Heart left ventricle (tissue), 16 donors: ENCODE measurements at regions not wholly inside any gene's neighbourhood (a gene's known extent, or its start where the extent isn't known, plus 50 kb on each side); places are given as distances from the start of the nearest gene placed in this dataset.
"Not testable (repeated sequence)": the region's sequence is repeated elsewhere in the genome, so short reads cannot be mapped to it uniquely, and the experiment has no call there.

Source experiments
- ATAC-seq, 4 donors: fragments of 200-7000 bp; cut with Tn5 transposase; one replicate each; pipeline ENCODE4 v1.9.1; 2020 to 2022; ENCODE audit warnings: moderate library complexity in 4 of 4, mild to moderate bottlenecking in 3 of 4, moderate number of reproducible peaks in 1 of 4
- DNase-seq, 5 donors: peaks; one replicate each; pipeline ENCODE4 v3.0.0-alpha.2; 2020
- H3K27ac ChIP-seq, 12 donors: fragments of 200-600 bp; sonication (generic) in 4 of 12; one replicate each; pipeline versions ENCODE4 v1.5.0 to v1.8.0; 2016 to 2022; ENCODE audit warnings: mild to moderate bottlenecking in 2 of 12
- H3K27me3 ChIP-seq, 9 donors: fragments of 200-600 bp; sonication (generic) in 2 of 9; one replicate each; pipeline versions ENCODE4 v1.5.1 to v1.8.0; 2016 to 2022; ENCODE audit warnings: mild to moderate bottlenecking in 3 of 9
- H3K36me3 ChIP-seq, 9 donors: fragments of 200-600 bp; sonication (generic) in 2 of 9; one replicate each; pipeline versions ENCODE4 v1.5.0 to v1.8.0; 2018 to 2022; ENCODE audit warnings: mild to moderate bottlenecking in 2 of 9
- H3K4me1 ChIP-seq, 12 donors: fragments of 200-600 bp; sonication (generic) in 4 of 12; one replicate each; pipeline versions ENCODE4 v1.5.0 to v1.8.0; 2016 to 2022; ENCODE audit warnings: mild to moderate bottlenecking in 3 of 12
- H3K4me3 ChIP-seq, 12 donors: fragments of 200-600 bp; sonication (generic) in 4 of 12; one replicate each; pipeline versions ENCODE4 v1.5.0 to v1.8.0; 2017 to 2022; ENCODE audit warnings: mild to moderate bottlenecking in 9 of 12, moderate library complexity in 4 of 12
- H3K9me3 ChIP-seq, 12 donors: fragments of 200-600 bp; sonication (generic) in 4 of 12; one replicate each; pipeline versions ENCODE4 v1.5.0 to v1.8.0; 2016 to 2022; ENCODE audit warnings: mild to moderate bottlenecking in 1 of 12
- CTCF ChIP-seq, 12 donors: fragments of 200-600 bp; sonication (generic) in 4 of 12; IDR thresholded peaks; one replicate each; pipeline versions ENCODE4 v1.5.0 to v1.8.0; 2018 to 2022; ENCODE audit warnings: antibody characterized with exemption in 12 of 12, mild to moderate bottlenecking in 5 of 12
- POLR2A ChIP-seq, 2 donors: fragments of 450-650 bp; IDR thresholded peaks; one replicate each; pipeline ENCODE4 v1.6.1; 2017; ENCODE audit warnings: antibody characterized with exemption in 2 of 2, mild to moderate bottlenecking in 2 of 2, moderate library complexity in 2 of 2
- WGBS, 4 donors: extraction: QIAGEN DNeasy Blood & Tissue Kit in 2 of 4; methylation state at CpG; one replicate each; pipeline versions ENCODE4 v1.1.5 to v1.1.7; 2013 to 2018; 5-methylcytosine and 5-hydroxymethylcytosine counted together
- intact Hi-C, 10 donors: fragments of 100-400 bp; cut with DNase I; formaldehyde crosslinking; loops; one replicate each; pipeline versions ENCODE4 v1.11.1 to v1.14.2; 2022
- donor health status: ischemic (EF 13 %, LVEDD 7.1; RV severe dilation, severe dysfunction).
- donor health status: healthy with polysubstance abuse.
- donor health status: DM: no; HTN: yes; CAD: no.
- donor health status: DM: no; HTN: no; CAD: no.
- donor health status: ischemic (EF 25% LVEDD 6.9; RV normal size, moderate dysfunction).
- donor health status: ischemic (EF 25% LVEDD 5.7; RV mildly dilated, moderate dysfunction).
- donor health status: healthy.
- donor health status: DM: yes; HTN: yes; CAD: no.
- donor health status: ischemic (EF 35%, LVEDD 5.7; RV mildly dilated, moderate dysfunction).
- donor health status: nonischemic (EF 11% LVEDD 7.7; RV severe dilation, severe dysfunction).
- donor health status: DM: yes; HTN: yes; CAD: no.
- donor health status: PGD.
- donor health status: ischemic (EF 29% LVEDD 5.4; RV normal size, mild dysfunction).
- donor health status: nonischemic (EF 23%, LVEDD 6.1; RV moderate dilation, normal function).

- DNase-seq, result no peak
- 73 to 81% (median 80%) methylated on average over 1 of the region's 1 CpG for WGBS, 4 donors
- Histone ChIP-seq H3K36me3 (no peaks in the 10 kb centered on the region), H3K9me3 (no peaks in the 10 kb centered on the region), H3K27me3 (no peaks in the 10 kb centered on the region), H3K4me1 (no peaks in the 10 kb centered on the region), H3K27ac (no peak overlapping the region), H3K4me3 (no peak overlapping the region)
- no peak for ATAC-seq
- intact Hi-C loops, result no loop called here
- TF ChIP-seq CTCF (IDR thresholded peaks at IDR 0.05) (no peak), POLR2A (IDR thresholded peaks at IDR 0.05) (no peak)
Observed at GRCh38 chr11:57942808-57943207, 80.9 kb upstream of the OR9Q1 start.

- H3K4me3 ChIP-seq, H3K9me3 ChIP-seq, DNase-seq, H3K36me3 ChIP-seq, ATAC-seq, H3K4me1 ChIP-seq, H3K27me3 ChIP-seq, H3K27ac ChIP-seq, intact Hi-C loops: not testable (repeated sequence)
- 91 to 99% (median 93%) methylated on average over 12 to 28 of the region's 28 CpGs; no CpG with 5 or more reads in 1 of the 4 donors for WGBS, 4 donors
Observed at GRCh38 chr11:57943766-57944165, 79.9 kb upstream of the OR9Q1 start.

- TF ChIP-seq CTCF (IDR thresholded peaks at IDR 0.05) (no peak), POLR2A (IDR thresholded peaks at IDR 0.05) (no peak)
- Histone ChIP-seq H3K9me3 (peaks cover 0 to 5% (median 0%) of the 10 kb centered on the region in 12 donors), H3K4me3 (no peak overlapping the region), H3K4me1 (no peaks in the 10 kb centered on the region), H3K27ac (no peak overlapping the region), H3K36me3 (no peaks in the 10 kb centered on the region), H3K27me3 (no peaks in the 10 kb centered on the region)
- WGBS, 4 donors, result 41 to 76% (median 61%) methylated on average over 2 of the region's 2 CpGs
- ATAC-seq (no peak), DNase-seq (no peak)
- intact Hi-C loops, result no loop called here
Observed at GRCh38 chr11:57946628-57947027, 77.1 kb upstream of the OR9Q1 start.

- Histone ChIP-seq H3K4me3 (no peak overlapping the region), H3K36me3 (no peaks in the 10 kb centered on the region), H3K27ac (no peak overlapping the region), H3K9me3 (no peaks in the 10 kb centered on the region), H3K27me3 (peaks cover 0 to 3% (median 0%) of the 10 kb centered on the region in 9 donors), H3K4me1 (no peaks in the 10 kb centered on the region)
- DNase-seq (no peak), ATAC-seq (no peak)
- 76 to 86% (median 82%) methylated on average over 2 of the region's 2 CpGs for WGBS, 4 donors
- TF ChIP-seq POLR2A (IDR thresholded peaks at IDR 0.05), result no peak
- no peak for TF ChIP-seq CTCF (IDR thresholded peaks at IDR 0.05)
- intact Hi-C loops, result no loop called here
Observed at GRCh38 chr11:57964660-57965059, 59.0 kb upstream of the OR9Q1 start.

- H3K27me3 ChIP-seq, result no peaks in the 10 kb centered on the region
- TF ChIP-seq CTCF (IDR thresholded peaks at IDR 0.05), result no peak
- no peak for TF ChIP-seq POLR2A (IDR thresholded peaks at IDR 0.05)
- no peak for DNase-seq
- ATAC-seq, result no peak
- no peak overlapping the region for H3K27ac ChIP-seq
- intact Hi-C loops, result no loop called here
- H3K9me3 ChIP-seq, result no peaks in the 10 kb centered on the region
- no peaks in the 10 kb centered on the region for H3K36me3 ChIP-seq
- H3K4me1 ChIP-seq, result no peaks in the 10 kb centered on the region
- no peak overlapping the region for H3K4me3 ChIP-seq
- 69 to 84% (median 82%) methylated on average over 6 of the region's 6 CpGs for WGBS, 4 donors
Observed at GRCh38 chr11:57971272-57972012, 52.2 kb upstream of the OR9Q1 start.
